ENCODE measurements at regions not wholly inside any gene's neighbourhood (a gene's known extent, or its start where the extent isn't known, plus 50 kb on each side); places are given as distances from the start of the nearest gene placed in this dataset.
"Not testable (repeated sequence)": the region's sequence is repeated elsewhere in the genome, so short reads cannot be mapped to it uniquely, and the experiment has no call there.

- TF ChIP-seq POLR2A, POLR2AphosphoS5, SPI1, TAF1 (IDR thresholded peaks at IDR 0.05; ENCODE audit: low read depth, low read length): not testable (repeated sequence)
These were observed 201.8 kb upstream of the IRF2BP2 start for GRCh38 chr1:234811824-234812223.
